Skeletal muscle tissue (tissue), 3 donors: ENCODE measurements at regions not wholly inside any gene's neighbourhood (a gene's known extent, or its start where the extent isn't known, plus 50 kb on each side); places are given as distances from the start of the nearest gene placed in this dataset.

Experiments
- H3K27ac ChIP-seq: one replicate; pipeline ENCODE4 v1.7.0; 2013; ENCODE audit warnings: mild to moderate bottlenecking, low read depth, low read length, inconsistent platforms
- H3K27me3 ChIP-seq, 3 donors: one replicate each; pipeline ENCODE4 v1.7.0; 2013; ENCODE audit warnings: low read length in 3 of 3; ENCODE audit not compliant: control insufficient read depth in 3 of 3, insufficient read depth in 3 of 3
- H3K36me3 ChIP-seq, 3 donors: one replicate each; pipeline ENCODE4 v1.7.0; 2013; ENCODE audit warnings: low read length in 3 of 3; ENCODE audit not compliant: control insufficient read depth in 3 of 3, insufficient read depth in 3 of 3
- H3K4me1 ChIP-seq, 3 donors: one replicate each; pipeline ENCODE4 v1.7.0; 2013; ENCODE audit warnings: low read length in 3 of 3, mild to moderate bottlenecking in 3 of 3; ENCODE audit not compliant: control insufficient read depth in 3 of 3, insufficient read depth in 3 of 3
- H3K4me3 ChIP-seq, 3 donors: one replicate each; pipeline ENCODE4 v1.7.0; 2013; ENCODE audit warnings: low read length in 3 of 3
- H3K9ac ChIP-seq, 3 donors: one replicate each; pipeline ENCODE4 v1.7.0; 2013; ENCODE audit warnings: low read length in 3 of 3, mild to moderate bottlenecking in 3 of 3, moderate library complexity in 2 of 3, low read depth in 1 of 3
- H3K9me3 ChIP-seq, 3 donors: one replicate each; pipeline ENCODE4 v1.7.0; 2013; ENCODE audit warnings: low read length in 3 of 3; ENCODE audit not compliant: control insufficient read depth in 3 of 3
- donor health status: Osteomylitis.

DNA sequence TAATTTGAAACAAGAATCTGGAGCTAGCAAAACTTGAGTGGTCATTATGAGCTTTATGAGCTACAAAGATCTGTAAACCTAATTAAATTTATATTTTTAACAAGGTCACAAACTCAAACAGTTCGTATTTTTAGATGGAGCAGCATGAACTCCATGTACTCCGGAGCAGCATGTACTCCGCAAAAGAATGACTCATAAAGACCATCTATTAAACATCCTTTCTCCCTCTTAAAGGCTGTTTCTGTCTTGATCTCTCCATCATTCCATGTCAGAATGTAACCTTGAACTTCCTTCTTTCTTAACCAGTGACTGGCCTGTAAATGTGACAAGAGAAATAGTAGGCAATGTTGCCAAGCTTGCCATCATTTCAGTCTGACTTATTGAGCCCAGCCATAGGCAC is 696.9 kb downstream of the ZNF385D start:
- Histone ChIP-seq H3K9me3 (no peaks in the 10 kb centered on the region), H3K27me3 (no peaks in the 10 kb centered on the region), H3K9ac (no peak overlapping the region), H3K4me1 (no peaks in the 10 kb centered on the region), H3K27ac (no peak overlapping the region), H3K4me3 (no peak overlapping the region), H3K36me3 (no peaks in the 10 kb centered on the region)

DNA sequence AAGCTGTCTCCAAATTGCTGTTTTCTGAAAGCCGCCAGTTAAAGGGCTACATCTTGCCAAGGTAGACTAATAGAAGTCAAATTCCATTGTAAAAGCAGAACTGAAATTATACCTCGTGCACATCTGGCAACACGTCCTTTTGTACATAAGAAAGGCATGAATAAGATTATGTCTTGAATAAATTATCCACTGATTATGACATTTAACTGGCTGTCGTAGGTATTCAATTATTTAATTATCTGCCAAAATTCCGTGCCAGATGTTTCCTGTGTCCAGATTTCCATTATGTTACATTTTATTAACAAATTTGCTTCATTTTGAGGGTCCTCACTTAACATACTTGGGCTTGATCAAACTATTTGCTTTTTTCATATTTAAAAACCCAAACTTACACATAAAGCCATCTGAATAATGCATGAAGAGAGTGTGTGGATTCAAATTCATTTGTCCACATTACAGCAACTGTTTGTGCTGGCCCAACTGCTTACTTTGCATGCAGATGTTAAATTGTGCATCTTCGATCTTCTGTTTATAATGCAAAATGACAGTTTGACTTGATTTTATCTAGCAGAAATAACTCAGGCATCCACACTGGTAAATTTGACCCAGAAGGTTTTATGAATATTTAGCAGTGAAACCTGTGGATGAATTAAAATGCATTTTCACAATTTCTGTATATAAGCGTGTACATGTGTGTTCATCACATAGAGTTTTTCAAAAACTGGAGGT is 701.5 kb downstream of the ZNF385D start:
- no peaks in the 10 kb centered on the region for H3K27me3 ChIP-seq
- H3K9ac ChIP-seq = no peak overlapping the region
- H3K4me3 ChIP-seq = no peak overlapping the region
- no peak overlapping the region for H3K27ac ChIP-seq
- no peaks in the 10 kb centered on the region for H3K9me3 ChIP-seq
- no peaks in the 10 kb centered on the region for H3K4me1 ChIP-seq
- H3K36me3 ChIP-seq = no peaks in the 10 kb centered on the region

DNA sequence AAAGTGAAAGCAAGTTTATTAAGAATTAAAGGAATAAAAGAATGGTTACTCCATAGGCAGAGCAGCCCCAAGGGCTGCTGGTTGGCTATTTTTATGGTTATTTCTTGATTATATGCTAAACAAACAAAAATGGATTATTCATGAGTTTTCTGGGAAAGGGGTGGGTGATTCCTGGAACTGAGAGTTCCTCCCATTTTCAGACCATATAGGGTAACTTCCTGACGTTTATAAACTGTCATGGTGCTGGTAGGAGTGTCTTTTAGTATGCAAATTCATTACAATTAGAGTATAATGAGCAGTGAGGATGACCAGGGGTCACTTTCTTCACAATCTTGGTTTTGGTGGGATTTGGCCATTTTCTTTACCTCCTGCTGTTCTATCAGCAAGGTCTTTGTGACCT is 707.9 kb downstream of the ZNF385D start:
- Histone ChIP-seq H3K4me1 (no peaks in the 10 kb centered on the region), H3K9ac (no peak overlapping the region), H3K27me3 (no peaks in the 10 kb centered on the region), H3K36me3 (no peaks in the 10 kb centered on the region), H3K9me3 (no peaks in the 10 kb centered on the region), H3K27ac (no peak overlapping the region), H3K4me3 (no peak overlapping the region)

DNA sequence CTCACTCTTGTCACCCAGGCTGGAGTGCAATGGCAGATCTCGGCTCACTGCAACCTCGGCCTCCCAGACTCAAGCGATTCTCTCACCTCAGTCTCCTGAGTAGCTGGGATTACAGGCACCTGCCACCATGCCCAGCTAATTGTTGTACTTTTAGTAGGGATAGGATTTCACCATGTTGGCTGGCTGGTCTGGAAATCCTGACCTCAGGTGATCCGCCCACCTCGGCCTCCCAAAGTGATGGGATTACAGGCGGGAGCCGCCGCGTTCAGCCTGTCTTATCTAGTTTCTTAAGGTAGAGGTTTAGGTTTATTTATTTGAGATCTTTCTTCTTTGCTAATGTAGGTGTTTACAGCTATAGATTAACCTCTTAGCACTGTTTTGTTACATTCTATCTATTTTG is 708.8 kb downstream of the ZNF385D start:
- Histone ChIP-seq H3K9ac (no peak overlapping the region), H3K36me3 (no peaks in the 10 kb centered on the region), H3K4me1 (no peaks in the 10 kb centered on the region), H3K27ac (no peak overlapping the region), H3K27me3 (no peaks in the 10 kb centered on the region), H3K9me3 (no peaks in the 10 kb centered on the region), H3K4me3 (no peak overlapping the region)

DNA sequence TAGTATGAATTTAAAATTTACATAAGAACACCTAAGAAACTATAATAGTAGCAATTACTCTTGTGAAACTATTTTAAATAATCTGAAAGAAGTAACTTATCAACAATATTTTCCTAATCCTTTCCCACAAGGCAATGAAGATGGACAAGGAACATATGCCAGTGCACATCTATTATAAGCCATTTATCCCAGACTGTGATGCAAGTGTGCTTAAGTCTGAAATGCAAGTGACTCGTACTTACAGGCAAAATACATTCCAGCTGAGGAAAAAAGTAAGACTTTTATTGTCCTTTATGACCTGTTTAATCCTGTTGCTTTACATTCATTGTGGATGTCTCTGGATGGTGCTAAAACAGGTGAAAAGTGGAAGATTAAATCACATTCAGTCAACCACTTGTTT is 709.4 kb downstream of the ZNF385D start:
- Histone ChIP-seq H3K9ac (no peak overlapping the region), H3K36me3 (no peaks in the 10 kb centered on the region), H3K27me3 (no peaks in the 10 kb centered on the region), H3K9me3 (no peaks in the 10 kb centered on the region), H3K27ac (no peak overlapping the region), H3K4me1 (no peaks in the 10 kb centered on the region), H3K4me3 (no peak overlapping the region)

DNA sequence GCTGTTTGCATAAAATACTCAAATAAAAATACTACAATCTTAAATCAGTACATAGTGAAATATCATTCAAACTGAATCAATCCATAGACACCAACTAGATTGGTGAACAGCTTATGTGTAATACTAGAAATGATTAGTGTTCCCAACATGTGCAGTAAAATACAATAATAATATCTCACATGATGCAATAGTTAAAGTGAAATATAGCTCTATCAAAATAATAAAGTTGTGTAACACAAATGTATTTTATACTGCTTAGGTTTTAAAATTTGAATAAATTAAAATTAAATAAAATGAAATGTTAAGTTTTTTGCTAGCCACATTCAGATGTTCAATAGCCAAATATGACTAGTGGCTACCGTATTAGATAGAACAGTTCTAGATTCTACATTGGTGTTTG is 714.1 kb downstream of the ZNF385D start:
- Histone ChIP-seq H3K27me3 (no peaks in the 10 kb centered on the region), H3K27ac (no peak overlapping the region), H3K36me3 (no peaks in the 10 kb centered on the region), H3K4me3 (no peak overlapping the region), H3K4me1 (no peaks in the 10 kb centered on the region), H3K9me3 (no peaks in the 10 kb centered on the region), H3K9ac (no peak overlapping the region)

DNA sequence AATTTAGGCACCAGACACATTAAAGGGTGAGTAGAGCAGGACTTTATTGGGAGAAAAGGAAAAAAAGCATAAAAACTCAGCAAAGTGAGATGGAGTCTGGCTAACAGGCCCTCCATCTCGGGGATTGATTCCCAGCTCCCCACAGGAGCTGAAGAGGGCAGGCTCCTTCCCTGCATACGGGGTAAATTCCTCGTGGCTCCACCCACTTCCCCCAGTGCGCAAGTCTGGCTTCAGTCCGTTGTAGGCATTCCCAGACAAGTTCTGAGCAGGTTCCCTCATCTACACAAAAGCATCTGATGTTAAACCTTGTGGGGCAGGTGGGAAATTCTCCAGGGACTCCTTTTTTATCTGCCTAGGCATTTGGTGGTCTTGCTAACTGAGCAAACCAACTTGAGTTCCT is 722.6 kb downstream of the ZNF385D start:
- H3K27ac ChIP-seq = no peak overlapping the region
- no peak overlapping the region for H3K9ac ChIP-seq
- H3K9me3 ChIP-seq = no peaks in the 10 kb centered on the region
- no peaks in the 10 kb centered on the region for H3K4me1 ChIP-seq
- H3K27me3 ChIP-seq = no peaks in the 10 kb centered on the region
- no peaks in the 10 kb centered on the region for H3K36me3 ChIP-seq
- no peak overlapping the region for H3K4me3 ChIP-seq

DNA sequence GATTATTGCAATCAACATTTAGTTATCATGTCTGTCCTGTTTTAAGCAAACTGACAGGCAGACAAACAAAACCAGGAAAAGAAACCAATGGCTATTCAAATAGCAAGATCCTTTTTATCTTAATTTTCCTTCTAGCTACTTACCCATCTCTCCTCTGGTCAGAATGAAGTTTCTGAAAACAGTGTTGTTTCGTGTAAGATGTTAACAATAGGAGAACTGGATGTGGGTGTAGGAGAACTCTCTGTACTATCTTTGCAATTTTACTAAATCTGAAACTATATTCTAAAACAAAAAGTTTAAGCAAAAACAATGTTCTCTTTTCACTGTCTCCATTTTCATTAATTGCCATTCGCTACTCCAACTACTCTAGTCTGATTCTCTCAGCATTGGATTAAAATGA is 726.4 kb downstream of the ZNF385D start:
- Histone ChIP-seq H3K9ac (no peak overlapping the region), H3K4me3 (no peak overlapping the region), H3K9me3 (no peaks in the 10 kb centered on the region), H3K27me3 (no peaks in the 10 kb centered on the region), H3K4me1 (no peaks in the 10 kb centered on the region), H3K27ac (no peak overlapping the region), H3K36me3 (no peaks in the 10 kb centered on the region)

DNA sequence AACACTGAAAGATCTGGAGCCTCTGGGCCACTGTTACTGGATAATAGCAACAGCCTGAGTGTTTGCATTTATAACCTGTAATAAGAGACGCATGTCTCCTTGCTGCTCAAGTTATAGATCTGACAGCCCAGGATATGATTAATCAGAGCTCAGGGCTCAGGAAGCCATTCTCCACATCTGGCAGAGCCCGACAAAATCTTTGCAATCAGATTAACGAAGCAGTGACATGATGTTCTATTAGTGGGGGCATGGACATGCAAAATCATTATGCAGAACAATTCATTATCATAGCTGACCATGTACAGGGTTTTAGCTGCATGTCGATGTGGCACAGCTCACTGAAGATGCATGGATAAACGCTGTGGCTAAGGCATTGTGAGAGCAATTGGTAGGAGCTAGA is 730.3 kb downstream of the ZNF385D start:
- no peak overlapping the region for H3K4me3 ChIP-seq
- no peaks in the 10 kb centered on the region for H3K4me1 ChIP-seq
- H3K9me3 ChIP-seq = no peaks in the 10 kb centered on the region
- no peaks in the 10 kb centered on the region for H3K27me3 ChIP-seq
- H3K9ac ChIP-seq = no peak overlapping the region
- no peaks in the 10 kb centered on the region for H3K36me3 ChIP-seq
- no peak overlapping the region for H3K27ac ChIP-seq

DNA sequence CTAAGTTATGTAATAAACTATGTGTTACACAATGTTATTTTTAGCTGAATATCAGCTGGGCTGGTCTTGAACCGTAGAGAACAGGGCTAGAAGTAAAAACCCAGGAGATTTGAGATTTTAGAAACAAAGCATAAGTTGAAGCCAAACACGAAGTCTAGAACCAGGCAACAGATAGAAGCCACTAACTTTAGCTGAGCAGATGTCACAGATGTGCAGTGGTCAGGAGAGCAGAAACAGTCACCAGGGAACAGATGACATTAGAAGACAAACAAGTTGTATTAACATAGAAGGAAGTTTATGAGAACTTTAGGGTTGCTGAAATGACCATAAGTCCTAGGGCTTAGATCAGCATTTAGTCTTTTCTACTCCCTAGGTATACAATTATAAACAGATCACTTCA is 731.0 kb downstream of the ZNF385D start:
- Histone ChIP-seq H3K4me3 (no peak overlapping the region), H3K27ac (no peak overlapping the region), H3K9ac (no peak overlapping the region), H3K27me3 (no peaks in the 10 kb centered on the region), H3K4me1 (no peaks in the 10 kb centered on the region), H3K36me3 (no peaks in the 10 kb centered on the region), H3K9me3 (no peaks in the 10 kb centered on the region)
